AG10803 (cell line): ENCODE measurements at regions not wholly inside any gene's neighbourhood (a gene's known extent, or its start where the extent isn't known, plus 50 kb on each side); places are given as distances from the start of the nearest gene placed in this dataset.

Source experiments
- DNase-seq: peaks from one replicate; pipeline ENCODE4 v3.0.0; 2010; ENCODE audit warnings: low read depth
- H3K4me3 ChIP-seq: 2 replicates; pipeline ENCODE4 v1.5.1; 2011; ENCODE audit warnings: mild to moderate bottlenecking, low read length, control low read depth
- CTCF ChIP-seq: conservative IDR thresholded peaks from 2 replicates; pipeline ENCODE4 v1.5.1; 2011; ENCODE audit warnings: mild to moderate bottlenecking, low read length, control low read depth, inconsistent platforms

GRCh38 chr7:116159711-116160110, 50.6 kb upstream of the TES start:
- no peak for DNase-seq
- TF ChIP-seq CTCF: no peak
- H3K4me3 ChIP-seq: no peak overlapping the region
